GM21390 (cell line): ENCODE measurements at regions not wholly inside any gene's neighbourhood (a gene's known extent, or its start where the extent isn't known, plus 50 kb on each side); places are given as distances from the start of the nearest gene placed in this dataset.
A peak's percentile ranks its signal among the peaks of the same experiment; 100 is the strongest.
"Not testable (repeated sequence)": the region's sequence is repeated elsewhere in the genome, so short reads cannot be mapped to it uniquely, and the experiment has no call there.

Experiments used
- ATAC-seq: cut with Tn5 transposase; IDR thresholded peaks from one replicate; pipeline ENCODE4 v1.9.1; 2021; ENCODE audit not compliant: unreplicated experiment

DNA sequence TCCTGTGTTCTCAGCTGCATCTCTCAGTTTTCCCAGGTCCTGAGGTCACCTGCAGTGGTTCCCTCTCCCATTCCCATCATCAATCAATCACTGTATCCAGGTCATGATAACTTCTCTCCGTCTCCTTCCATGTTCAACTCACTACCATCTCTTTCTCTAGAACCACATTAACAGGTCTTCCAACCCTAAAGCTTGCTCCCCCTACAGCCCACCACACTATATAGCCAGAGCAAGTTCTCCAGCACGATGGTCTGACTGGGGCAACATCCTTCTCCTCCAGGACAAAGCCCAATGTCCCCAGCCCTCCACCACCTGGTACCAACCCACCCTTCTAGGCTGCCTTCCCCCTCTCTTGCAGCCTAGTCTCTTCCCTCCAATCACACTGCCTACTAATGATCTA, 241.6 kb downstream of the CDK5RAP2 start:
- no peak for ATAC-seq

DNA sequence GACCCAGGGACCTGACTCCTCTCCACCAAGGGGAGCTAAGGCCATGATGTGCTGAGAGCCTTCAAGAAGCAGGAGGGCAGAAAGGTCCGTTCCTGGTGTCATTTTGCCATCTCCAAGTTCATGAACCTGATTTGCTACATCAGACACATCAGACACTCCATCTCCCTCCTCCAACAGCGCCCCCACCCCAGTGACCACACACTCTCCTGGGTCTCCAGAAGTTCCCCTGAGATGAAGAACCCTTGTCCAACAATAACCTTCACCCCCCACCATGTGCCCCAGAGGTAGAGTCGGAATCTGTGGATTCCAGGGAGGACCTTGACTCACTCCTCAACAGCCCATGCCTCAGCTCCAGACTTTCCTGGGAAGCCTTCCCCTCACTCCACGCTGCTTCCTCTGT, 242.8 kb downstream of the CDK5RAP2 start:
- ATAC-seq, result no peak

DNA sequence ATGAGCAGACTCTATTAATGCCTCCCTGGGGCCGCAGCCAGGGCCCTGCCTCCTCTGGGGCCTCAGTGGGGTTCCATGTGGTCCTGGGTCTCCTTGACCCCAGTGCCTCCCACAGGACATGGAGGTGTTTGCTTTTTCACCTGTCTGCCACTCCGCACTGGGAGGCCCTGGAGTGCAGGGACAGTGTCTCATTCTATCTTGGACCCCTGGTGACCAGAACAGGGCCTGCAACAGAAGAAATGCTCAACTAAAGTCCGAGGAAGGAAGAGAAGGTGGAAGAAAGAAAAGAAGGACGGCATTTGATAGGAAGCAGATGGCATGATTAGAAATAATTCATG, 243.2 kb downstream of the CDK5RAP2 start:
- no peak for ATAC-seq

DNA sequence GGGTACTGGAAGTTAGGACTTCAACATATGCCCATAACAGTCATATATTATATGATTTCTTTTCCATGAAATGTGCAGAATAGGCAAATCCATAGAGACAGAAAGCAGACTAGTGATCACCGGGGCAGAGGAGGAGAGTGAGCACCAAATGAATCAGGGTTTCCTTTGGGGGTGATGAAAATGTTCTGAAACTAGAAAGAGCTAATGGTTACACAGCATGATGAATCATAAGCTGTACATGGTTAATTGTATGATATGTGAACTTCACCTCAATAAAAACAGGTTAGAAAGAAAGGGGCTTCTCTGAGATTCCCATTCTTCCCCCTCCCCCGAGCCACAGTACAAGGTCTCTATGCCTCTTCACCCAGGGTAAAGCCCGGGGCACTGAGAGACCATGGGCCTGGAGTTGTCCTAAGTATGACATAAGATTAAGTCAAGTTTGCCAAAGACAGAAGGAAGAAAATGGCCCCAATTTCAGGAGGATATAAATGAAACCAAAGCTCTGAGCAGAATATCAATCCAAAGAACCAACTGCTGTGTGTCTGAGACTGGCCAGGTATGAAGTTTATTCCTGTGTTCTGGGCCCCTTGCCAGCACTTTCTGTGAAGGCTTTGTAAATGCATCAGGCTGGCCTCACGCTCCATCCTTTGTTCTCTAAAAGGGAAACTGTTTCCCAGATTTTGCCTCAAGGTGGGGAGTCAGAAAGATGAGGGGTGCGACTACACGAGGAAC, 243.8 kb downstream of the CDK5RAP2 start:
- no peak for ATAC-seq

DNA sequence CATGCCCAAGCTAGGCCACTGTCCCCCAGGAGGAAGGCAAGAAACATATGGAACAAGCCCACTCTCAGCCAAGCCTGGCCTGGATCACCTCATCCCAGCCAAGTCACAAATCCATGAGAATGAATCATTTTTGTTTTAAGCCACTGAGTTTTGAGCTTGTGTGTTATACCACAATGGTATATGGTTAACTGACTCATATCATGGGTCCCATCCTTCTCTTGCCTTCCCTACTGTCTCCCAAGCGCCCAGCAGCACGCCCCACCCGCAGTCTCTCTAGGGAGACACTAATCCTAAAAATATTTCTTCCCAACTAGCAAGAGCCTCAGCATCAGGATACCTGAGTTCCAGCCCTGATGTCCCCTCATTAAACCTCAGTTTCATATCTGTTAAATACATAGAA, 248.1 kb downstream of the CDK5RAP2 start:
- ATAC-seq, result no peak

DNA sequence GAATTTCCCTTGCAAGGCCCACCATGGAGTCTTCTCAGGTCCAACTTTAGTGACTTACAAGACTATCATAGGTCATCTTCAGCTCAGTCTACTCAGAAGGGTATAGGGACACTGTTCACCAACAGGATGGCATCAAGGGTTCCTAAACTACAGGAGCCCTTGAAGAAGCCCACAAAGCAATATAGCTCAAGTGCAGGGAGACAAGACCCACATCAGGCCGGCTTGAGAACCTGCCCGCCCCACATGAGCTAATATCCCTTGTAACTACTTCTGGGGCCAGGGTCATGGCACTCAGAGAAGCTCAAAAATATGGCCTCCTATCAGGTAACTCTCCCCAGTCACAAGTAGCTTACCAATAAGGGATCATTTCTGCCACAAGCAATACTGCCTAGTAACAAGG, 249.9 kb downstream of the CDK5RAP2 start:
- no peak for ATAC-seq

DNA sequence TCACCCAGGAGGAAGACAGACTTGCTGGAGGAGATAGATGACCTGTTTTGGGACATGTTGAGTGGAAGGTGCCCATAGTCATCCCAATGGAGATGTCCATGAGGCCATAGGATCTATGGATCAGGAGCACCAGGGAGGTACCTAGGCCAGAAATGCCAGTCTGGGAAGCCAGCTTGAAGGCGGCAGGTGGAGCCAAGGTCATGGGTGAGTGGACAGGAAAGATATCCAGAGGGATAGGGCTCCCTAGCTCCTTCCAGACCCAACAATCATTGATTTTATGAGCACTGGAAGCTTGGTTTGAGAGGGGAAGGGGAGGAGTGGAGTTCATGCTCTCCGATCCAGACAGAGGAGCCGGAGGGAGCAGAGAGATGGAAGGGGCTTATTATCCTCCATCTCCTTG, 252.6 kb downstream of the CDK5RAP2 start:
- ATAC-seq, result no peak

DNA sequence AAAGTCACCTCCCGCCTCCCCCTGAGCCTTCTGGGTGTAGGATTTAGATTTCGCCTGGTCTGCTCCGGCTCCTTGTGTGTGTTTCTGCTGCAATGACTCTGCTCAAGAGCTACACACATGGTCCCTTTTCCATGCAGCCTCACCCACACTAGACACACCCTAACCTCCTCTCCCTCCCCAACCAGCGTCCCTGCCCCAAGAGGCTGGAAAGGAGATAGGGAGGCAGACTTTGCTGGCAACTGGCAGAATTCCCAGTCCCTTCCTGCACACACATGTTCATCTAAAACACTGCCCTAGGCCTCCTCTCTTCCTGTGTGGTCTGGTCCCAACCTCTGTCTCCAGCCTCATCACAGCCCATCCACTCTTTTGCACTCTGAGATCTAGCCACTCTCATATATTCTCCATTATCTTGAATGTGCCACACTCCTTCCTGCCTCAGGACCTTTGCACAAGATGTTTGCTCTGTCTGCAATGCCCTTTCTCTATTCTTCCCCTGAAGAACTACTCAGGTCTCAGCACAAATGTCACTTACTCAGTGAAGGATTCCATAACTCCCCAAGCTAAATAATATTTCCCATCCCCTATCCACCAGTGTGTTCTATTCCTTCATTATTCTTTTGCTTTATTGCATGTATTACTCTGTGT, 253.8 kb downstream of the CDK5RAP2 start:
- no peak for ATAC-seq

DNA sequence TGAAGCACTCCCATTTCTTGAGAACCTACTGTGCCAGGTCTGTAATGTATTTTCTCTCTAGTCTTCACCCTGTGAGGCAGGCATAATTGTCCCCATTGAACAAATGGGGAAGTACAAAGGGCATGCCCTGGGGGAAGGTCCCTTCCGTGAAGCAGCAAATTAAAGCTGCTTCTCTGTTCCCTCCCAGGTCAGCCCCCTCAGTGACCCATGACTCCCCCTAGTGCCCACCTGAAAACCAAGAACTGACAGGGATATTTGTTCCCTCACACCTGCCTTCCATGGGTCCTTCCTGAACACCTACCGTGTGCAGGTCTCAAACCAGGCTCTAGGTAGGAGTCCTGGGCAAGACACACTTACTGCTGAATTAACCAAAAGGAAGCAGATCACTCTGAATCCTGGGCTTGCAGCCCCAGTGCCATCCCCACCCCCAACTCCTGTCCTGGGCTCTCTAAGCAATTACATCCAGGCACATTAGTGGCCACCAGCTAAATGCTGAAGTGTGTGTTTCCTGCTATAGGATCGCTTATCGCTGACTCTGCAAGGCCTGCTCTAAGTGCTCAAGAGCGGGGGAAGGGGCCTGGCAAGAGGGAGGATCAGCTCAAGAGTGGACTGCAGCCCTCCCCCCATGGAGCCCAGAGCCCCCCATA, 254.8 kb downstream of the CDK5RAP2 start:
- peak; percentile 57 for ATAC-seq

DNA sequence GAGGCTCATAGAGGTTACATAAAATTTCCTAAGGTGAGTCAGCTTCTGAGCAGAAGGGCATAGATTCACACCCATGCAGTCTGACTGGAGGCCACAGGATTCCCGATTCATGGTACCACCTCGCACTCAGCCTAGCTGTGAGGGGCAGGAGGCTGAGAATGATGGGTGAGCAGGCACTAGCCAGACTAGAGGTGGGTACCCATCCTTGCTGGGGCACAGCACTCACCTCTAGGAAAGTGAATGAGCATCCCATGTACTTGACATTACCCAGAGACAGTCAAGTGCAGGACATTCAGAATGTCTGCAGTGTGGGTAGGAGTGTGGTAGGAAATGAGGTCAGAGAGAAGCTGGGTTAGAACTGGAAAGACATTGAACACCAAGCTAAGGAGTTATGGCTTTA, 255.5 kb downstream of the CDK5RAP2 start:
- ATAC-seq, result no peak

DNA sequence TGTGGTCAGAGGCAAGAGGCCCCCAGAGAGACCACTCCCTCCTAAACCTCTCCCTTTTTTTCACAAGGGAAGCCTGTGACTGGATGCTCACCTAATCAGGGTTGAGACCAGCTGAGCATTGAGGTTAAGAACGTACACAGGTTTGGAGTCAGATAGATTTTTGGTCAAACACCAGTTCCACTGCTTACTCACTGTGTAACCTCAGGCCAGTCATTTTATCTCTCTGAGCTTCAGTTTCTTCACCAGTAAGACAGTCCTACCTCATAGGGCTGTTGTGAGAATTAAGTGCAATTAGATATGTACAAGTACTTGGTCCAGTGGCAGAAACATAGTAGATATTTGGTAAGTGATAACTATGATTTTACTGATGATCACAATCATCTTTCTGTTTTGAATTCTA, 256.8 kb downstream of the CDK5RAP2 start:
- no peak for ATAC-seq

DNA sequence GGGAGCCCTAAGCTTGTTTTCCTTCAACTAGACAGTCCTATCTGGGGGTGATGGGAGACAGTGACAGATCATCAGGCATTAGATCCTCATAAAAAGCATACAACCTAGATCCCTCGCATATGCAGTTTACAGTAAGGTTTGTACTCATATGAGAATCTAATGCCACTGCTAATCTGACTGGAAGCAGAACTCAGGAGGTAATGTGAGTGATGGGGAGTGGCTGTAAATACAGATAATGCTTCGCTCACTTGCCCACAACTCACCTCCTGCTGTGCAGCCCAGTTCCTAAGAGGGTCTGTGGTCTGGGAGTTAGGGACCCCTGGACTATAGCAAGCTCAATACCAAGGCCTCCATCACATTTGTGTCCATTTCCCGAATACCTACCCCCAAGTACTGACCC, 260.5 kb downstream of the CDK5RAP2 start:
- ATAC-seq, result no peak

DNA sequence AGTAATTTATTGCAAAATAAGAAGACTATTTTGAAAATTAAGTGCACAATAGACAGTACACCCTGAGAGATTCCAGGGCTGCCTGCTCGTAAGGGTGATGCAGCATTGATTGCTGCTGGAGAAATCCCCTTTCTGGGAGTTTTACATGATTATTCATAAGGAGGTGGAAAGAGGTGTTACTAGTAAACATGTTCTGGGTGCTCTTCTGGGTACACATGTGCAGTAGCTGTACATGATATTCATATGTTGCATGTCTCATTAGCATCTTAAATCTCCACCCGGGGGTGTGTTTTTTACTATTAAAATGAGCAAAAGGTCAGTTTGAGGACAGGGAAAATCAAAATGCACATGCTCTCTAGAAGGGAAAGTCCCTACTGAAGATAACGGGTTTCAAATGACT, 264.8 kb downstream of the CDK5RAP2 start:
- ATAC-seq, result no peak

DNA sequence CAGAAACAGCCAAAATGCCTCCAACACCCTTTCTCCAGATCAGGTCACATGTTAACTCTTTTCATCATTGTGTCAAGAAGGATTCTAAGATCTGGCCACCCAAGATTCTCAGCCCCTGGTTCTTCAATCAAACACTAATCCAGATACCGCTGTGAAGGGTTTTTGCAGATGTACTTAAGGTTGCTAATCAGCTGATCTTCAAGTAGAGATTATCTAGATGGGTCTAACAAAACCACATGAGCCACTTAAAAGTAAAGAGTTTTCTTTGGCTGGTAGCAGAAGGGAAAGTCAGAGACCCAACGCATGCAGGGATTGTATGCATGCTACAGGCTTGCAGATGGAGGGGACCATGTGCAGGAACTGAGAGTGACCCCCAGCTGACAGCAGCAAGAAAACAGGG, 267.9 kb downstream of the CDK5RAP2 start:
- no peak for ATAC-seq

DNA sequence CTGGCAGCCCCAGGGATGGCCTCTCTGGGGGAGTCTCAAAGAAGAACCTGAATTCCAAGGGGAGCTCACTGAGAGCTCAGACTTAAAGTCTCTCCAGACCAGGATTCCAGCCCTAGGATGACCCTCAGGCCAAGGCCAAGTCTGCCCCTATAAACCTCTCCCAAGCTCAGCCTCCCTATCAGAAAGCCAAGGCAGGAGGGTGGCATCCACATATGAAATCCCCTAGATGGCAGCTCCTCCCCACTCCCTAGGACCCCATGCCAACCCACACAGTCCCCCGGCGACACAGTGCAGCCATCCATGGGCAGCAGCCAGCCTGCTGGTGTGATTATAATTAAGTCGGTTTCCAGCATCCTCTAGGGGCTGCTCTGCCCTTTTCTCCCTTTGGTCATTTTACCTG, 269.9 kb downstream of the CDK5RAP2 start:
- no peak for ATAC-seq

DNA sequence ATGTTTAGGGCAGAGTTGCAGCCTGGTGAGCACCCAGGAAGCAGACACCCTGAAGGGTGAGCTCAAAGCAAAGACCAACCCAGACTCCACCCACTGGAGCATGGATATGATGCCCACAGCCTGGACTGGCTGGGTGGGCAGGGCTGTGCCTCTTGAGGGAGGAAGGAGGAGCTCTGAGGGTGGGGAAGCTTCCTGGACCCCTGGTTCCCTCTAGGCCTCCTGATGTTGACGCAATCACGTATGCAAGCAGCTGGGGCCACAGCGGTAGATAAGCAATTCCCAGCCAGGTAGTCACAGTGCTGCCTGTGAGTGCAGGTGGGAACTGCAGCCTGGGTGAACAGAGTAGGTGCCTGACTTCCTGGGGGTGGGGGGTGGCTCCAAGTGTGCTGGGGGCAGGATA, 271.5 kb downstream of the CDK5RAP2 start:
- no peak for ATAC-seq

DNA sequence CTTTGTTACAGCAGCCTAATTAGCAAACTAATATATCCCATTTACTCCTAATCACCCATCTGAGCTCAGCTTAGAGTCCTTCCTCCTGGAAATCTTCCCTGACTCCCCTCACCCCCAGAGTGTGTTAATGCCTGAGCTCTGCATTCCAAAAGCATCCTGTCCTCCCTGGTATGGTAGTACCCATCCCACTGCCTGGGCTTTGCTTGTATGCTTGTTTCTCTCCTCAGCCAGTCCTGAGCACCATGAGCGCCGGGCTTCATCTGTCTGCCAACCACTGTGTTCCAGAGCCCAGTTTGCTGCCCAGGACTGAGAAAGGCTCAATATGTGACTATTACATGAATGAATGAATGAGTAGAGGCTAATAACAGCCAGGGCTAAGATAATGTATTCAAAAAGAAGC, 272.4 kb downstream of the CDK5RAP2 start:
- no peak for ATAC-seq

DNA sequence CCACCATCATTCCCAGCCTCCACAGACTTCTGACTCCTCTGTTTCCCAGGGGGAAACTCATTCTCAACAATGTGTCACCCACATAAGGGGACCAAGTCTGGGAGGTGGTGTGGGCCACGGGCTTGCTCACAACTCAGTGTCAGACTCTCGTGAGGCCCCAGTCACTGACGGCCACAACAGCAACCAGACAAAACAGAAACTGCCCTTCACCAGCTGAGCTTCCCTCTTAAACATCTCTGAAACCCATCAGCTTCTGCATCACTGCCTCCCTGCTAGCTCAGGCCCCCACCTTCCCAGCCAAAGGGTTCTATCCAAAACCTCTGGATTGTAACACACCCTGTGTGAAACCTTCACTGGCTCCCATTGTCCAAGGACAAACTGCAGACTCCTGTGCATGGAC, 273.4 kb downstream of the CDK5RAP2 start:
- no peak for ATAC-seq

DNA sequence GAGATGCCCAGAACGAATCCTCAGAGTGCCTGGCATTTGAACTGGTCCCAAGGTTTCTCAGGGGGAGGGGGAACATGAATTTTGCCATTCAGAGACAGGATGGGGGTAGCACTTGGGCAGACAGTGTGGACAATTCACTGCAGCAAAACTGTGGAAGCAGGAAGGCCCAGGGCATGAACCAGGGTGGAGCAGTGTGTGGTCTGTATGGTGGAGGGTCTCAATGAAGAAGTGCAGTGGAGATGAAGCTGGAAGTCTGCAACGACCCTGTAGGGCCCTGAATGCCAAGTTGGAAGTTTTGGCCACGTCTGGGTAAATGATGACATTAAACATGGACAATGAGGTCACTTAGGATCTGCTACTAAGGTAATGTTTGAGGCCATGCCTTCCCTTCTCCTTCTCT, 273.9 kb downstream of the CDK5RAP2 start:
- ATAC-seq, result no peak

DNA sequence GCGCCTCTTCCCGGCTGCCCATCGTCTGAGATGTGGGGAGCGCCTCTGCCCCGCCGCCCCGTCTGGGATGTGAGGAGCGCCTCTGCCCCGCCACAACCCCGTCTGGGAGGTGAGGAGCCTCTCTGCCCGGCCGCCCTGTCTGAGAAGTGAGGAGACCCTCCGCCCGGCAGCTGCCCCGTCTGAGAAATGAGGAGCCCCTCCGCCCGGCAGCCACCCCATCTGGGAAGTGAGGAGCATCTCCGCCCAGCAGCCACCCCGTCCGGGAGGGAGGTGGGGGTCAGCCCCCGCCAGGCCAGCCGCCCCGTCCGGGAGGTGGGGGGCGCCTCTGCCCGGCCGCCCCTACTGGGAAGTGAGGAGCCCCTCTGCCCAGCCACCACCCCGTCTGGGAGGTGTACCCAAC, 275.1 kb downstream of the CDK5RAP2 start:
- not testable (repeated sequence) for ATAC-seq

DNA sequence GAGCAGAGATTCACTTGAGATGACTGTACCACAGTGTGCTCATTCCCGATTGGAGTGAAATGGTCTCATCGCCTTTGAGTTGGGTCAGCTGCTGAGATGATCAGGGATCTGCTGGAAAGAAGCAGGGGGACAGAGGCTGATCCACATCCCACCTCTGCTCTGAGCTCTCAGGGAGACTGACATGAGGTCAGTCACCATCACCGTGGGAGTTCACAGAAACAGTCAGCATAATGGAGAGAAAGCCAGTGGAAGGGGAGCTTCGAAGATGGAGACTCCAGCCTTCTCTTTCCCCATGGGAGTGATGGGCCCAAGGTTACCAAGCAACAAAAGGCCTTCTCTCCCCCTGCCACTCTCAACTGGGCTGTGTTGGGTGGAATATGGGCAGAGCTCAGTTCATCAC, 276.4 kb downstream of the CDK5RAP2 start:
- ATAC-seq, result no peak

DNA sequence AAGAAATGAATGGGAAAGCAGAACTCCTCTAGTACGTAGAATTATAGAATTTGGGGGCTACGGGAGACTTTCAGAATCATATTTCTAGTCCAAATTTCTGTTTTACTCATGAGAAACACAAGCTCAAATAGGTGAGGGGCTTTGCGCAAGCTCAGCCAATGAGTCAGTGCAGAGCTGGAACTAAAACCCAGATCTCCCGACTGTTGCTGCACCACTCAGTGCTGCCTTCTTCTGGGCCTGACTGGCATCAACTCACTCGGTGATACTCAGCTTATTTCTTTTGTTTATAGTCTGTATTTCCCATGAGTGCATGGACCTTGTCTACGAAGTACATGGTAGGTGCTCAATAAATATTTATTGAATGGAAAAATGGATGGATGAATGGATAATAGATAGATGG, 280.2 kb downstream of the CDK5RAP2 start:
- no peak for ATAC-seq

DNA sequence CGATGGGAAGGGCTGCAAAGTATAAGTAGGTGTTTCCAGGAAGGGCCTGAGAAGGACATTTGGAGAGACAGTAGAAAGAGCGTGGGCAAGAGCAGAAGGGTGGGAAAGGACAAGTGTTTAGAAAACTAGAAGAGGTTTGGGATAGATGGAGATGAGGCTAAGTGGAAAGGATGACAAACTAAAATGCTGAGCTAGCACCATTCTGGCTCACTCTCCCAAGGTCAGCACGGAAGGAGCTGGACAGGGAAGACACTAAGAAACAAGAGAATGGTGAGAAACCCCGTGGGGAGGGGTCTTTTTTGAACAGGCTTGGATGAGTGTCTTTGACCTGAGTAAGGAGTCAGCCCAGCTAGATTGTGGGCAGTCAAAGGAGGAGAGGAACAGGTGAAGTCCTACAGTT, 286.0 kb downstream of the CDK5RAP2 start:
- ATAC-seq, result no peak
